A673 (cell line): ENCODE measurements at regions not wholly inside any gene's neighbourhood (a gene's known extent, or its start where the extent isn't known, plus 50 kb on each side); places are given as distances from the start of the nearest gene placed in this dataset.

Source experiments
- BruUV-seq: library from RNA; stranded (reverse); fragments of 400-500 nt; replicated peaks from 2 replicates; lab custom pipeline; 2021; lab: Mats Ljungman, UMichigan
- CTCF ChIA-PET: fragments of 300-600 bp; sonication (Branson Sonifier 250); formaldehyde crosslinking; loops from one replicate; lab custom pipeline; 2022; ENCODE audit warnings: antibody characterized with exemption; lab: Charles Lee
- POLR2A ChIA-PET: fragments of 300-600 bp; sonication (Branson Sonifier 250); formaldehyde crosslinking; loops from one replicate; lab custom pipeline; 2022; ENCODE audit warnings: antibody characterized with exemption; ENCODE audit not compliant: low non-redundant PET; lab: Charles Lee
- DNase-seq: peaks from one replicate; pipeline ENCODE4 v3.0.0-alpha.2; 2015; ENCODE audit warnings: low spot score
- H3K27ac ChIP-seq: fragments of 200-600 bp; sonication (generic); 2 replicates; pipeline ENCODE4 v1.5.1; 2016; ENCODE audit warnings: mixed run types, low read depth, mild to moderate bottlenecking, mixed read lengths, antibody characterized with exemption, low read length; ENCODE audit not compliant: poor library complexity, severe bottlenecking
- H3K27me3 ChIP-seq: fragments of 200-600 bp; sonication (generic); replicated peaks from 2 replicates; pipeline ENCODE4 v1.6.1; 2017; ENCODE audit warnings: mixed run types, low read depth, mild to moderate bottlenecking, mixed read lengths, antibody characterized with exemption, low read length; ENCODE audit not compliant: insufficient read depth, poor library complexity
- H3K36me3 ChIP-seq: fragments of 200-600 bp; sonication (generic); 2 replicates; pipeline ENCODE4 v1.6.1; 2016; ENCODE audit warnings: mixed run types, mild to moderate bottlenecking, mixed read lengths, antibody characterized with exemption, low read length; ENCODE audit not compliant: insufficient read depth, poor library complexity, severe bottlenecking
- H3K4me1 ChIP-seq: fragments of 200-600 bp; sonication (generic); 2 replicates; pipeline ENCODE4 v1.6.1; 2017; ENCODE audit warnings: mixed run types, mild to moderate bottlenecking, mixed read lengths, antibody characterized with exemption, low read length; ENCODE audit not compliant: insufficient read depth, poor library complexity, severe bottlenecking
- H3K4me3 ChIP-seq: fragments of 200-600 bp; sonication (generic); 2 replicates; pipeline ENCODE4 v1.5.1; 2016; ENCODE audit warnings: low read depth, mixed run types, mild to moderate bottlenecking, mixed read lengths, low read length; ENCODE audit not compliant: poor library complexity, severe bottlenecking
- H3K9me3 ChIP-seq: fragments of 200-600 bp; sonication (generic); 2 replicates; pipeline ENCODE4 v1.6.1; 2016; ENCODE audit warnings: mixed run types, low read depth, mild to moderate bottlenecking, mixed read lengths, antibody characterized with exemption, low read length; ENCODE audit not compliant: poor library complexity, severe bottlenecking
- EZH2 ChIP-seq: fragments of 200-600 bp; sonication (generic); IDR thresholded peaks from 2 replicates; pipeline ENCODE4 v1.6.1; 2017; ENCODE audit warnings: borderline replicate concordance, low read depth, mild to moderate bottlenecking, mixed read lengths, antibody characterized with exemption, low read length; ENCODE audit not compliant: poor library complexity, severe bottlenecking
- intact Hi-C: fragments of 100-400 bp; cut with micrococcal nuclease; formaldehyde crosslinking; loops from one replicate; pipeline ENCODE4 v1.10.0; 2022; ENCODE audit not compliant: unreplicated experiment
- TF ChIP-seq, protein P1 (sequence below): fragments of 300-800, 200-600 bp; sonication (generic); conservative IDR thresholded peaks from 2 replicates; pipeline ENCODE4 v1.5.1; 2017; ENCODE audit warnings: low read depth, mild to moderate bottlenecking, antibody characterized with exemption, low read length, moderate library complexity, mixed read lengths

DNA sequence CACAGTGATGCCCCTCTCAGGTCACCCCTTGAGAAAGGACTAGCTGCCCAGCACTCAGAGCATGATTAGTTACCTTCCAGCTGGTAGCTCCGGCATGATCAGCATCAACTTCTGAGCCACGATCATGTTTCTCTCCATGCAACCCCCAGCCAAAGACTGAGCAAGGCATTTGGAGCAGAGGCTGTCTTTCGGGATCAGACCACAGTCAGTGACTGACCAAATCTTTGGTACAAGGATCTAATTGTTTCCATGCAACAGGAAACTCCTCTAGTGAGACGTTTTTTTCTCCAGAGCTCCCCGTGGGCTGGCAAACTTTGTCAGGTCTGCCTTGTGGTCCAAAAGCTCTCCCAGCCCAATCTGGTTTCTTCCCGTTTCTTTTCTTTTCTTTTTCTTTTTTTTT, 244.3 kb downstream of the METTL4 start:
- intact Hi-C loops, result no loop called here
- CTCF ChIA-PET, result no interaction called here

DNA sequence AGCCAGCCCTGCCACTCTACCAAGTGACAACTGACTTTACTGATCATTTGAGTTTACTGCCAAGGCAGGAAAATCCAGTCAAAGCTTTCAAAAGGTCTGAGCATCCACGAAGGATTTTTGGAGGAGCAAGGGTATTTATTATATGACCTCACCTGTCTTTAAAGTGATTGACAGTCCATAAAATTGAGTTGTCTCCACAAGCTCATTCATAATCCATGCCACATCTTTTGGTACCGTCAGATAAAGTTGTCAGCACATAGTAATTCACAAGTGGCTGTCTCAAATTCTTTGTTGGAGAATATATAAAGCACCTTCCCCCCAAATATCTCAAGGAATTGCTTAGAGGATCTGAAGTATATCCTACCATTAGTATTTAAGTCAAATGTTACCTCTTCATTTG, 240.5 kb downstream of the METTL4 start:
- intact Hi-C loops, result loop anchor here (5.0 kb wide), 1 partner anchor 157 kb away; no protein-coding TSS in a partner anchor
- CTCF ChIA-PET, result no interaction called here
- peaks cover 40% of the 10 kb centered on the region for H3K27me3 ChIP-seq
- POLR2A ChIA-PET, result no interaction called here
- no peaks in the 10 kb centered on the region for H3K4me1 ChIP-seq
- H3K4me3 ChIP-seq, result no peak overlapping the region
- BruUV-seq, result no TSS peak
- H3K9me3 ChIP-seq, result no peaks in the 10 kb centered on the region
- DNase-seq, result no peak
- no peak overlapping the region for H3K27ac ChIP-seq
- no peaks in the 10 kb centered on the region for H3K36me3 ChIP-seq
- TF ChIP-seq, protein P1, sequence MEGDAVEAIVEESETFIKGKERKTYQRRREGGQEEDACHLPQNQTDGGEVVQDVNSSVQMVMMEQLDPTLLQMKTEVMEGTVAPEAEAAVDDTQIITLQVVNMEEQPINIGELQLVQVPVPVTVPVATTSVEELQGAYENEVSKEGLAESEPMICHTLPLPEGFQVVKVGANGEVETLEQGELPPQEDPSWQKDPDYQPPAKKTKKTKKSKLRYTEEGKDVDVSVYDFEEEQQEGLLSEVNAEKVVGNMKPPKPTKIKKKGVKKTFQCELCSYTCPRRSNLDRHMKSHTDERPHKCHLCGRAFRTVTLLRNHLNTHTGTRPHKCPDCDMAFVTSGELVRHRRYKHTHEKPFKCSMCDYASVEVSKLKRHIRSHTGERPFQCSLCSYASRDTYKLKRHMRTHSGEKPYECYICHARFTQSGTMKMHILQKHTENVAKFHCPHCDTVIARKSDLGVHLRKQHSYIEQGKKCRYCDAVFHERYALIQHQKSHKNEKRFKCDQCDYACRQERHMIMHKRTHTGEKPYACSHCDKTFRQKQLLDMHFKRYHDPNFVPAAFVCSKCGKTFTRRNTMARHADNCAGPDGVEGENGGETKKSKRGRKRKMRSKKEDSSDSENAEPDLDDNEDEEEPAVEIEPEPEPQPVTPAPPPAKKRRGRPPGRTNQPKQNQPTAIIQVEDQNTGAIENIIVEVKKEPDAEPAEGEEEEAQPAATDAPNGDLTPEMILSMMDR, result no peak
- TF ChIP-seq EZH2, result no peak

More for the DNA sequence above, 244.3 kb downstream of the METTL4 start:
- BruUV-seq, result no TSS peak
- no peaks in the 10 kb centered on the region for H3K36me3 ChIP-seq
- peaks cover 49% of the 10 kb centered on the region for H3K27me3 ChIP-seq
- no peak overlapping the region for H3K27ac ChIP-seq
- H3K9me3 ChIP-seq, result no peaks in the 10 kb centered on the region
- no peak for DNase-seq
- TF ChIP-seq, protein P1, result no peak
- TF ChIP-seq EZH2, result no peak
- no peaks in the 10 kb centered on the region for H3K4me1 ChIP-seq
- no peak overlapping the region for H3K4me3 ChIP-seq
- POLR2A ChIA-PET, result no interaction called here

DNA sequence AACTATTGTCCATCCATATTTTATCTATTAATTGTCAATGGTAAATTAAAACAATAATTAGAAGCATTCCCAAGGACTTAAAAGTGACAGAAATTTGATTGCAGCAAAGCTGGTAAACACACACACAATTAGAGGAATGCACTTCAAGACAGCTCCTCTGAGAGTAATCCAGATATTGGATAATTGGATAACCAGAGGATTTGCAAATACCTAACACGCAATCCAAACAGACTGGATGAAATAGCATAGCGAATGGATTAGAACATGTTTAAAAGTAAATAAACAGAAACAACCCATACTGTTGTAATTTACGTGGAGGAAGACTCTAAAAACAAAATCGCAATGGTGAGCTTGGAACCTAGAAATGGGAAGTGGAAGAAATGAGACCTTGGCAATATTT, 239.8 kb downstream of the METTL4 start:
- intact Hi-C loops, result loop anchor here (5.0 kb wide), 1 partner anchor 156 kb away; no protein-coding TSS in a partner anchor
- TF ChIP-seq, protein P1, result no peak
- no peak for TF ChIP-seq EZH2
- DNase-seq, result no peak
- H3K36me3 ChIP-seq, result no peaks in the 10 kb centered on the region
- no peaks in the 10 kb centered on the region for H3K9me3 ChIP-seq
- CTCF ChIA-PET, result no interaction called here
- peaks cover 46% of the 10 kb centered on the region for H3K27me3 ChIP-seq
- no peak overlapping the region for H3K27ac ChIP-seq
- BruUV-seq, result no TSS peak
- POLR2A ChIA-PET, result no interaction called here
- no peak overlapping the region for H3K4me3 ChIP-seq
- no peaks in the 10 kb centered on the region for H3K4me1 ChIP-seq
